ENCODE measurements at regions not wholly inside any gene's neighbourhood (a gene's known extent, or its start where the extent isn't known, plus 50 kb on each side); places are given as distances from the start of the nearest gene placed in this dataset.
"Not testable (repeated sequence)": the region's sequence is repeated elsewhere in the genome, so short reads cannot be mapped to it uniquely, and the experiment has no call there.

DNA sequence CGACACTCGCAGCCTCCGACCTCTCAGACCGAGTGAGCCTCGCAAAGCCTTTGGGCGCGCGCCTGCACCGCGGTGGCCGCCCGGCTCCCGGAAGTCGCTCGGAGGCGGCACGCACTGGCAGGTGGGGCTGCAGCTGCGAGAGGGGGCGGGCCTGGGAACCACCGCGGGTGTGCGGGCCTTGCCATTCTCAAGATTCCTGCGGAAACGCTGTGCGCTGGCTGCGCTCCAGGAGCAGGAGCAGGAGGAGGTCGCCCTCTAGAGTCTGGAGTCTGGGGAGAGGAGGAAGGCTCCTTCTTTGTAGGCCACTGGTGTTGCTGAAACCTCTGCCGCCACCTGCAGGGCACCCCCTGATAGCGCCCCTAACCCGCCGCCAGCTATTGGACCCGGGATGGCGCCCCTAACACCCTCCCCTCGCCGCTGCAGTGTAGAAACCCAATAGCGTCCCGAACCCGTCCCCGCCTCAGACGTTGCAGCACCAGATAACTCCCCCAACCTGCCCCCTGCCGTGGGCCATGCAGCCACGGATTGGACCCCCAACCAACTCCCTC lies 230.6 kb downstream of the LIPI start:
- peak; percentile 12 for DNase-seq (ENCODE audit: low read depth)
- not testable (repeated sequence) for H3K4me3 ChIP-seq (ENCODE audit: low read depth, low read length)

DNA sequence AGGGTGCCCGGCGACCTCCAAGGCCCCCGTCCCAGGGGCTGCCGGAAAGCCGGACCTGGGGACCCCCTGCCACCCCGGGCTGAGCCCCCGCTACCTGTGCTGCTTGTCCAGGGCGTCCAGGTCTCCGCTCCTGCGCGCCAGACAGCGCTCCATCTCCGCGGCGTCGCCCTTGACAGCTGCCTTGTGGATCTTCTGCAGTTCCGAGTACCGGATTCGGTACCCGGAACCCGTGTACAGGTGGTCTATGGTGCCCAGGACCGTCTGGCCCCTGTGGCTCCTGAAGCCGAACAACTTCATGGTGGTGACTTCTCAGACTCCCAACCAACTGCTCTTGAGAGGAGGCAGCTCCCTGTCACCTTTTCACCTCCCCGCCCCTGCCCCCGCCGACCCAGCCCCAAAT lies 231.1 kb downstream of the LIPI start:
- DNase-seq (ENCODE audit: low read depth); H3K4me3 ChIP-seq (ENCODE audit: low read depth, low read length): not testable (repeated sequence)

DNA sequence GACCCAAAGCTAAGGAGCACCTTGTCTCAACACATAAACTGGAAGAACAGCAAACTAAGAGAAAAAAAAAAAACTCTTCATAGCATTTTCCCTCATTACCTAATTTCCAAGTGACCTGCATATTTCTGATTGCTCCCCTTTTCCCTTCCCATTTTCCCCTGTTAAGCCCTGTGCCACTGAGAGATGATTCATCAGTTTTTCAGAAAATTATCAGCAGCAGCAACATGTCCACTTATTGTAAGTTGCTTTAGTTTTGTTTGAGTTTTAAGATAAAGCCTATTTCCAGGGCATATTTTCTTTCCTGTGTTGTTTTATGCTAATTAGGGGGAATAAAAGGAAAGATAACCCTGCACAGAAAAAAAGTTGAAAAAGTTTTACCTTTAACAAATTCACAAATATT lies 236.2 kb downstream of the LIPI start:
- not testable (repeated sequence) for H3K4me3 ChIP-seq (ENCODE audit: low read depth, low read length); DNase-seq (ENCODE audit: low read depth)

DNA sequence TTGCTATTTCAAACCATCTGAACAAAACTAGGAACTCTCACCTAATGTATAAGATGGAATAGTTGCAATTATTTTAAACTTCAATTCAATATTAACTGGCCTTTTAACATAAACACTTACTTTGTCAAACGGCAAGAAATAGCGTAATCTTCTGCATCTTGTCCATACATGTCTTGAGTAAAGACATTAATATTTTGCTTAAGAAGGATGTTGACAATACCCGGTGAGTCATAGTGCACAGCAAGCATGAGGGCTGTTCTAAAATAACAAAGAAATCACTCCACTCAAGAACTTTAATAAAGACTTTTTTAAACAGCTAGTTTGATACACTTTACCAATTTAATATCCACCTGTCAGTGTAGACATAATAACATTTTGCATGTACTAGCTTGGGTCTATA lies 240.9 kb downstream of the LIPI start:
- not testable (repeated sequence) for H3K4me3 ChIP-seq (ENCODE audit: low read depth, low read length); DNase-seq (ENCODE audit: low read depth)

DNA sequence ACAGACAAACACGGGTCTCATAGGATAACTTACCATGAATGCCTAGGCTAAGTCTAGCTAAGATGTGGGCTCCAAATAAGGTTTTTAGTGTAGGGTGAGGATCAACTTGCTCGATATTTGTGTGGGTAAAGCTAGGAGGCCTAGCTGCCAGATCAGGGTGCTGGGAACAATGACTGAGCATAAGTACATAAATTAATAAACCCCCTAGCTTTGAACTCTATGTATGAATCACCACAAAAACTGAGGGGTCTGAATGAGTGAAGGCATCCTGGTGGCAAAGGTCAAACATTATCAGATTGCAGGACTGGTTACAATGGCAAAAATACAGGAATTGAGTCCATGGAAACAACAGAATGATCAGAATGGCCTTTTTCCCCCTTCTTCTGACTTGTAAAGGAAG lies 241.8 kb downstream of the LIPI start:
- not testable (repeated sequence) for H3K4me3 ChIP-seq (ENCODE audit: low read depth, low read length)

DNA sequence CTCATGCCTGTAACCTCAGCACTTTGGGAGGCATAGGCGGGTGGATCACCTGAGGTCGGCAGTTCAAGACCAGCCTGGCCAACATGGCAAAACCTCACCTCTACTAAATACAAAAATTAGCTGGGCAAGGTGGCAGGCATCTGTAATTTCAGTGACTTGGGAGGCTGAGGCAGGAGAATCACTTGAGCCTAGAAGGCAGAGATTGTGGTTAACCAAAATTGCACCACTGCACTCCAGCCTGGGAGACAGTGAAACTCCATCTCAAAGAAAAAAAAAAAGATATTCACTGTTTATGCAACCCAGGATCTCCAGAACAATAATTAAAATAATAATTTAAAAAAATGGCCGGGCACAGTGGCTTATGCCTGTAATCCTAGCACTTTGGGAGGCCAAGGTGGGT lies 247.5 kb downstream of the LIPI start:
- peak; percentile 22 for DNase-seq (ENCODE audit: low read depth)
- not testable (repeated sequence) for H3K4me3 ChIP-seq (ENCODE audit: low read depth, low read length)

More for the DNA sequence above, 241.8 kb downstream of the LIPI start:
- DNase-seq (ENCODE audit: low read depth) = not testable (repeated sequence)

DNA sequence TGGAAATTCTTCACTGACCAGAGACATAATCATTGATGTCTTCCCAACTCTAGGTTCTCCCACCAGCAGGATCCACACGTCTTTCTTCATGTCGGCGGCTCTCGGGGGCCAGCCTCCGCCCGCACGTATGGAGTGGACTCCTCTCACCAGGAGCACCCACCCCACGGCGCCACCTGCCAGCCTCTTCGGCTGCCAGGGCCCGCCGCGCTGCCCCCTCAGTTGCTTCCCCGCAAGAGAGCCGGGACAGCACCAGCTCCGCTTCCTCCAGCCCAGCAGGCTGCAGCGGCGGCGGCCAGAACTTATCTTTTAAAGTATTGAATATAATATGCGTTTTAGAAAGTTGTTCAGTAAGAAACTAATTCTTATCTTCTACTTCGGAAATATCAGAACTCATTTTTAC lies 273.5 kb downstream of the LIPI start:
- TF ChIP-seq, protein P1, sequence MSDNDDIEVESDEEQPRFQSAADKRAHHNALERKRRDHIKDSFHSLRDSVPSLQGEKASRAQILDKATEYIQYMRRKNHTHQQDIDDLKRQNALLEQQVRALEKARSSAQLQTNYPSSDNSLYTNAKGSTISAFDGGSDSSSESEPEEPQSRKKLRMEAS (IDR thresholded peaks at IDR 0.05; ENCODE audit: low read depth, low read length) = no peak
- TF ChIP-seq, protein P2, sequence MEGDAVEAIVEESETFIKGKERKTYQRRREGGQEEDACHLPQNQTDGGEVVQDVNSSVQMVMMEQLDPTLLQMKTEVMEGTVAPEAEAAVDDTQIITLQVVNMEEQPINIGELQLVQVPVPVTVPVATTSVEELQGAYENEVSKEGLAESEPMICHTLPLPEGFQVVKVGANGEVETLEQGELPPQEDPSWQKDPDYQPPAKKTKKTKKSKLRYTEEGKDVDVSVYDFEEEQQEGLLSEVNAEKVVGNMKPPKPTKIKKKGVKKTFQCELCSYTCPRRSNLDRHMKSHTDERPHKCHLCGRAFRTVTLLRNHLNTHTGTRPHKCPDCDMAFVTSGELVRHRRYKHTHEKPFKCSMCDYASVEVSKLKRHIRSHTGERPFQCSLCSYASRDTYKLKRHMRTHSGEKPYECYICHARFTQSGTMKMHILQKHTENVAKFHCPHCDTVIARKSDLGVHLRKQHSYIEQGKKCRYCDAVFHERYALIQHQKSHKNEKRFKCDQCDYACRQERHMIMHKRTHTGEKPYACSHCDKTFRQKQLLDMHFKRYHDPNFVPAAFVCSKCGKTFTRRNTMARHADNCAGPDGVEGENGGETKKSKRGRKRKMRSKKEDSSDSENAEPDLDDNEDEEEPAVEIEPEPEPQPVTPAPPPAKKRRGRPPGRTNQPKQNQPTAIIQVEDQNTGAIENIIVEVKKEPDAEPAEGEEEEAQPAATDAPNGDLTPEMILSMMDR (IDR thresholded peaks at IDR 0.05; ENCODE audit: low read depth, low read length) = no peak
- TF ChIP-seq POLR2A (IDR thresholded peaks at IDR 0.05; ENCODE audit: extremely low read depth, insufficient read length) = no peak
- no peak for TF ChIP-seq MYC (IDR thresholded peaks at IDR 0.05; ENCODE audit: low read depth, low read length)
- no peak overlapping the region for H3K4me3 ChIP-seq (ENCODE audit: low read depth, low read length)
- no peak for DNase-seq (ENCODE audit: low read depth)

DNA sequence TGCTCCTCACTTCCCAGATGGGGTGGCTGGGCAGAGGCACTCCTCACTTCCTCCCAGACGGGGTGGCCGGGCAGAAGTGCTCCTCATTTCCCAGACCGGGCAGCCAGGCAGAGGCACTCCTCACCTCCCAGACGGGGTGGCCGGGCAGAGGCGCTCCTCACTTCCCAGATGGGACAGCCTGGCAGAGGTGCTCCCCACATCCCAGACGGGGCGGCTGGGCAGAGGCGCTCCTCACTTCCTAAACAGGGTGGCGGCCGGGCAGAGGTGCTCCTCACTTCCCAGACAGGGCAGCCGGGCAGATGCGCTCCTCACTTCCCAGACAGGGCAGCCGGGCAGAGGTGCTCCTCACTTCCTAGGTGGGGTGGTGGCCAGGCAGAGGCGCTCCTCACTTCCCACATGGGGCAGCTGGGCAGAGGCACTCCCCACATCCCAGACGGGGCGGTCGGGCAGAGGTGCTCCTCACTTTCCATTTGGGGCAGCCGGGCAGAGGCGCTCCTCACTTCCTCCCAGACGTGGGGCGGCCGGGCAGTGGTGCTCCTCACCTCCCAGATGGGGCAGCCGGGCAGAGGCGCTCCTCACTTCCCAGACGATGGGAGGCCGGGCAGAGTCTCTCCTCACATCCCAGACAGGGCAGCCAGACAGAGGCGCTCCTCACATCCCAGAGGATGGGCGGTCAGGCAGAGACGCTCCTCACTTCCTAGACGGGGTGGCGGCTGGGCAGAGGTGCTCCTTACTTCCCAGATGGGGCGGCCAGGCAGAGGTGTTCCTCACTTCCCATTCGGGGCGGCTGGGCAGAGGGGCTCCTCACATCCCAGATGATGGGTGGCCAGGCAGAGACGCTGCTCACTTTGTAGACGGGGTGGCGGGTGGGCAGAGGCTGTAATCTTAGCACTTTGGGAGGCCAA lies 274.5 kb downstream of the LIPI start:
- DNase-seq (ENCODE audit: low read depth) = not testable (repeated sequence)

DNA sequence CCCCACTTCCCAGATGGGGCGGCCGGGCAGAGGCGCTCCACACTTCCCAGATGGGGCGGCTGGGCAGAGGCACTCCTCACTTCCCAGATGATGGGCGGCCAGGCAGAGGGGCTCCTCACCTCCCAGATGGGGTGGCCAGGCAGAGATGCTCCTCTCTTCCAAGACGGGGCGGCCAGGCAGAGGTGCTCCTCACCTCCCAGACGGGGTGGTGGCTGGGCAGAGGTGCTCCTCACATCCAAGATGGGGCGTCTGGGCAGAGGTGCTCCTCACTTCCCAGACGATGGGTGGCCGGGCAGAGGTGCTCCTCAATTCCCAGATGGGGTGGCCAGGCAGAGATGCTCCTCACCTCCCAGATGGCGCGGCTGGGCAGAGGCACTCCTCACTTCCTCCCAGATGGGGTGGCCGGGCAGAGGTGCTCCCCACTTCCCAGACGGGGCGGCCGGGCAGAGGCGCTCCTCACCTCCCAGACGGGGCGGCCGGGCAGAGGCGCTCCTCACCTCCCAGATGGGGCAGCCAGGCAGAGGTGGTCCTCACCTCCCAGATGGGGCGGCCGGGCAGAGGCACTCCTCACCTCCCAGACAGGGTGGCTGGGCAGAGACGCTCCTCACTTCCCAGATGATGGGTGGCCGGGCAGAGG lies 275.2 kb downstream of the LIPI start:
- H3K4me3 ChIP-seq (ENCODE audit: low read depth, low read length); DNase-seq (ENCODE audit: low read depth): not testable (repeated sequence)

More for the DNA sequence above, 274.5 kb downstream of the LIPI start:
- not testable (repeated sequence) for H3K4me3 ChIP-seq (ENCODE audit: low read depth, low read length)

DNA sequence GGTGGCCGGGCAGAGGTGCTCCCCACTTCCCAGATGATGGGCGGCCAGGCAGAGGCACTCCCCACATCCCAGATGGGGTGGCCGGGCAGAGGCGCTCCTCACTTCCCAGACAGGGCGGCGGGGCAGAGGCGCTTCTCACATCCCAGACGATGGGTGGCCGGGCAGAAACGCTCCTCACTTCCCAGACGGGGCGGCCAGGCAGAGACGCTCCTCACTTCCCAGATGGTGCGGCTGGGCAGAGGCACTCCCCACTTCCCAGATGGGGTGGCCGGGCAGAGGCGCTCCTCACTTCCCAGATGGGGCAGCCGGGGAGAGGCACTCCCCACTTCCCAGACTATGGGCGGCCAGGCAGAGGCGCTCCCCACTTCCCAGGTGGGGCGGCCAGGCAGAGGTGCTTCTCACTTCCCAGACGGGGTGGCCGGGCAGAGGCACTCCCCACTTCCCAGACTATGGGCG lies 275.8 kb downstream of the LIPI start:
- H3K4me3 ChIP-seq (ENCODE audit: low read depth, low read length); DNase-seq (ENCODE audit: low read depth): not testable (repeated sequence)

DNA sequence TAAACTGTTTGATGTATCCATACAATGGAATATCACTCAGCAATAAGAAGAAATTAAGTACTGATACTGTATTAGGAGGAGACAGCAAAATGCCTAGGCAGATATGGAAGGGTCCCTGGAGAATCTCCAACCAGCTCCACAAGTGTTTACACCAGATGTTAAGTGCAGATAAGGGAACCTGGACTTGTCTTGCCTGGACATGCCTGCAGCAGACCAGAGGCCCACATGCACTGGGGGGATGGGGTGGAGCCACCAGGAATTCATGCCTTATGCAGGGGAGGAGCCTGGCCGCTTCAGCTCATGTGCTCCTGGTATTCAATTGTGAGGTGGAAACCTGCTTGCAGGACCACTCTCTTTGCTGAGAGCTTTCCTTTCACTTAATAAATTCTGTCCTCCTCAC lies 287.6 kb downstream of the LIPI start:
- DNase-seq (ENCODE audit: low read depth); H3K4me3 ChIP-seq (ENCODE audit: low read depth, low read length): not testable (repeated sequence)

DNA sequence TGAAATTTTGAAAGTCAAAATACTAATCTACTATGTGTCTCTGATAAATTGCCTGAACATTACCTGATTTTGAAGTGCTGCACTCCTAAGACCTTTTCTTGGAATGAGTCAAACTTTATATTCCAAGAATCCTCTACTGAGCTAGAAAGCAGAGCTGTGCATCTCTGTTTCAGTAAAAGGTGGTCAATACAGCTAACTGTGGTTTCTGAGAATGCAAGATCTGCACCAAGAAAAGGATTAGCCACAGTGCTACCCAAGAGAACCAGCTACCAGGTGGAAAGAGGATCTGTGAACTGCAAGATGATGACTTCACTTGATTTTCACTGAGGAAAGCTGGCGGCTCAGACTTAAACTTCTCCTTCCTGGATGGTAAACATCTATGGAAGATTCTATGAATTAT lies 289.3 kb downstream of the LIPI start:
- H3K4me3 ChIP-seq (ENCODE audit: low read depth, low read length); DNase-seq (ENCODE audit: low read depth): not testable (repeated sequence)

DNA sequence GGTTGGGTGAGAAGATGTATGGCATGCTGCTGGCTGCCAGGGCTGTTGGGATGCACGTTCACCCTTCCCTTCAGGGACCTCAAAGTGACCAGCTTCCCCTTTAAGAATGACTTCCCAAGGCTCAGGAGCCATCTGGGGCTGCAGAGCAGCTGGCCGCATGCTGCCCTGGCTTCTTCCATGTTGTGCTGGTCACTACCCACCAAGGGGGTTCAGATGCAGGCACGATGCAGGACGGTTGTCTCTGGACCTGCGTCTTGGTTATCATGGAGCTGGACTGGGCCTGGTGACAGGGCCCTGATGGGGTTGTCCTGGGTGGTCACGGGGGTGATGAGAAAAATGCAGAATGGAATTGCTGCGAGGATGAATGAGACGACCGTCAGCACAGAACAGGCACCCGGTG lies 297.8 kb downstream of the POTED start:
- H3K4me3 ChIP-seq (ENCODE audit: low read depth, low read length); DNase-seq (ENCODE audit: low read depth): not testable (repeated sequence)

DNA sequence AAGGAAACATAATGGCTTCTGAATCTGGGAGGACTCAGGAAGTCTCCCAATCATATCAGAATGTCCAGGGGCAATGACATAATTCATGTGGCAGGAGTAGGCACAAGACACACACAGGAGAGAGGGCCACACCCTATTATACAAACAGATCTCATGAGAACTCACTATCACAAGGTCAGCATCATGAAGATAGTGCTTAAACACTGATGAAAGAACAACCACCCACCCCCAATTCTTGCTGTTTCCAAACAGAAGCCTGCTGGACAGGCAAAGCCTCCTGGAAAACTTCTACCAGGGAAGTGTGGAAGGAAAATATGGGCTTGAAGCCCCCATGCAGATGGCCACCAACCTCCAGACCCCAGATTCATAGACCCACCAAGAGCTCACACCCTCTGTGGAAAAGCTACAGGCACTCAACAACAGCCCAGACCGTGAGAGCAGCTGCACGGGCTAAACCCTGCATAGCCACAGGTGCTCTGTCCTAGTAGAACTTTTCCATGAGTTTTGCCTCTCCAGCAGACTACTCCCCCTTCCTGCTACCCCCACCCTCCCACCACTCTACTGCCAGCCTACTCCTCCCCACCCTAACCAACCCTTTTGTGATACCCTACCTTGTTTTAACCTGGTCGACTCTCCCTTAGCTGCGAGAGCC lies 287.1 kb downstream of the POTED start:
- H3K4me3 ChIP-seq (ENCODE audit: low read depth, low read length); DNase-seq (ENCODE audit: low read depth): not testable (repeated sequence)

DNA sequence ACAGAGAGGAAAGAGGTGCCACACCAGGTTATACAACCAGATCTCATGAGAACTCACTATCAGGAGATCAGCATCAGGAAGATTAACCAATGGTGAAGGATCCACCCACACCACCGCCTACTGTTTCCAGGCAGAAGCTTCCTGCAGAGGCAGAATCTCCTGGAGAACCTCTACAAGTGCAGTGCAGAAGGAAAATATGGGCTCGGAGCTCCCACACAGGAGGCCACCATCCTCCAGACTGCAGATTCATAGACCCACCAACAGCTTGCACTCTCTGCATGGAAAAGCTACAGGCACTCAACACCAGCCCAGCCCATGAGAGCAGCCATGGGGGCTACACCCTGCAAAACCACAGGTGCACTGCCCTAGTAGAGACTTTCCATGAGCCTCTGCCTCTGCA lies 284.0 kb downstream of the POTED start:
- not testable (repeated sequence) for DNase-seq (ENCODE audit: low read depth); H3K4me3 ChIP-seq (ENCODE audit: low read depth, low read length)

DNA sequence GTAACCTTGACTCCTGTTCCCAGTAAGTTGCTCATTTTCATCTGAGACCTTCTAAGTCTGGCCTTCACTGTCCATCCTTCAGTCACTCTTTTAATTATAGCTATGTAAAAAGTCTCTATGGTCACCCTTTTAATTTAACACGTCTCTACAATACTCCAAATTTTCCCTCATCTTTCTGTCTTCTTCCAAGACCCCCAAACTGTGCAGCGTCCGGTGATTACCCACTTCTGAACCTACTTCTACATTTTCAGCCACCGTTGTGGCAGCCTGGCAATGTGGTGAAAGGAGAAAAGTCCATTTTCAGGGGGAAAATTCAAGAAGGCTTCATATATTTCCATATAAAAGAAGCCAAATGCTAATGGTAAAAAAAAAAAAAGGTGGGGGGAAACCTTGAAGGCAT lies 283.4 kb downstream of the POTED start:
- not testable (repeated sequence) for DNase-seq (ENCODE audit: low read depth); H3K4me3 ChIP-seq (ENCODE audit: low read depth, low read length)

DNA sequence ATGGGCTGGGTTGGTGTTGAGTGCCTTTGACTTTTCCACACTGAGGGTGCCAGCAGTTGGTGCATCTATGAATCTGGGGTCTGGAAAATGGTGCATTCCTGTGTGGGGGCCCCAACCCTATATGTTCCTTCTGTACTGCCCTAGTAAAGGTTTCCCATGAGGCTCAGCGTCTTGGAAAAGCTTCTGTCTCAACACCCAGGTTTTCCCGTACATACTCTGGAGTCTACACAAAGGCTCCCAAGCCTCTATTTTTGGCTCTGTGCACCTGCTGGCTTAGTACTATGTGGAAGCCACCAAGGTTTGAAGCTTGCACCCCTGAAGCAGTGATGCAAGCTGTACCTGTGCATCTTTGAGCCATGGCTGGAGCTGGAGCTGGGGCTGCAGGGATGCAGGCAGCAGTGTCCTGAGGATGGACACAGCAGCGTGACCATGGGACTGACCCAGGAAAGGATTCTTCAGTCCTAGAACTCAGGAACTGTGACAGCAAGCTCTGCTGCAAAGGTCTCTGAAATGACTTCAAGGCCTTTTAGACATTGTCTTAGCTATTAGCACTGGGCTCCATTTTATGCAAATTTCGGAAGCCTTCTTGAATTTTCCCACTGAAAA lies 282.7 kb downstream of the POTED start:
- not testable (repeated sequence) for DNase-seq (ENCODE audit: low read depth); H3K4me3 ChIP-seq (ENCODE audit: low read depth, low read length)
